GM12875 (cell line): ENCODE measurements at regions not wholly inside any gene's neighbourhood (a gene's known extent, or its start where the extent isn't known, plus 50 kb on each side); places are given as distances from the start of the nearest gene placed in this dataset.

Experiments used
- H3K4me3 ChIP-seq: one replicate; pipeline ENCODE4 v1.5.1; 2011; ENCODE audit warnings: low read depth, low read length, control low read depth
- CTCF ChIP-seq: IDR thresholded peaks from 2 replicates; pipeline ENCODE4 v1.5.1; 2011; ENCODE audit warnings: low read depth, mild to moderate bottlenecking, control low read depth, inconsistent platforms, low read length, moderate library complexity, borderline replicate concordance; ENCODE audit not compliant: insufficient read depth

DNA sequence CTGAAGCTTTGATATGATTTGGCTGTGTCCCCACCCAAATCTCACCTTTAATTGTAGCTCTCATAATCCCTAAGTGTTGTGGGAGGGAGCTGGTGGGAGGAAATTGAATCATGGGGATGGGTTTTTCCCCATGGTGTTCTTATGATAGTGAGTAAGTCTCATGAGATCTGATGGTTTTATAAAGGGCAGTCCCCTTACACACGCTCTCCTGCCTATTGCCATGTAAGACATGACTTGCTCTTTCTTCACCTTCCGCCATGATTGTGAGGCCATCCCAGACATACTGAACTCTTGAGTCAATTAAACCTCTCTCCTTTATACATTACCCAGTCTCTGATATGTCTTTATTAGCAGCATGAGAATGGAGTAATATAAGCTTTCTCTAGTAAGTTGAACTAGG, 261.9 kb downstream of the HLX start:
- H3K4me3 ChIP-seq = no peak overlapping the region
- TF ChIP-seq CTCF = no peak

DNA sequence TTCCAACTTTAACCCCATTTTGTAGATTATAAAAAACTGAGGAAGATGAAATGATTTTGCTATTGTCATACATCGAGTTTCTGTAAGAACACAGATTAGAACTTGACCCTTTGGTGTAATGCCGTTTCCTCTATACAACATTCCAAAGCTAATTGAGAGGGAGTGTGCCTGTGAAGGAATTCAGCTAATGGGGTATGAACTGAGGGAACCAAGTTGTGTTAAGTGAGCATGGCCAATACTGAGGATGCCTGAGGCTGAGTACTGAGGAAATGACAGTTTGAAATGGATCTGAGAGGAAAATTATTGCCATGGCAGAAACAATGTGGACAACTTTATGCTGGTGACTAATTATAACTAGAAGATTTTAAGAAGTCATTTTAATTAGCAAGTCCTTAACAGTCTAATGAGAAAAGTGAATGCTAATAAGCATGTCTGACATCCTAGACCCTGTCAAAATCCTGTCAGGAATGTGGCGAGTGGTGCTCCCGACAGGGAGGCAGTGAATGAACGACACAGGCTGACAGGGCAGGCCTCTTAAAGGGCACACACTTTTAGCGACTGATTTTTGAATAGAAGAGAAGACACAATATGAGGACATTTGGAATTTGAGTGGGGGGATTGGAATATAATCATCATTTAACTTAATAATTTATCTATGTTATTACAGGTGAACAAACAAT, 262.5 kb downstream of the HLX start:
- no peak for TF ChIP-seq CTCF
- H3K4me3 ChIP-seq = no peak overlapping the region

GRCh38 chr1:221148660-221149059, 269.4 kb downstream of the HLX start:
- no peak overlapping the region for H3K4me3 ChIP-seq
- TF ChIP-seq CTCF = no peak

DNA sequence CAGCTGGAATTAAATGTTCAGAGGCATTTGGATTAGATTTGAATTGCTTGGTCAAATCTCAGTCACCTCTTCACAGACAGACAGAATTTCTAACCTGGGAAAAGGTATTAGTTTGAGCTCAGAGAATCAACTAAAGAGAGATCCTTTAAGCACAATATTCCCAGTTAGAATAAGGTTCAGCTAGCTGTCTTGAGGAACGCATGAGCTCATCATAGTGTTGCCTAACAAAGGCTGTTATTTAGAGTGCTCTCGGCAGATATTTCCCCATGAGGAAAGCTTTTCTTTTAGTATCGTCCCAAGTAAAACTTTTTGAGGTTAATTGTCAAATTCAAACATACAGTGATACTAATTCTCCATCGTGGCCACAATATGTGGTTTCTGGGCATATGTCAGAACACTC, 269.9 kb downstream of the HLX start:
- H3K4me3 ChIP-seq = no peak overlapping the region
- TF ChIP-seq CTCF = no peak

- no peak overlapping the region for H3K4me3 ChIP-seq
- no peak for TF ChIP-seq CTCF
These were observed 270.4 kb downstream of the HLX start for GRCh38 chr1:221149555-221150075.

- H3K4me3 ChIP-seq = no peak overlapping the region
- no peak for TF ChIP-seq CTCF
These were observed 271.8 kb downstream of the HLX start for GRCh38 chr1:221150996-221151395.

- no peak for TF ChIP-seq CTCF
- no peak overlapping the region for H3K4me3 ChIP-seq
These were observed 275.7 kb downstream of the HLX start for GRCh38 chr1:221154932-221155331.
